ENCODE measurements at regions not wholly inside any gene's neighbourhood (a gene's known extent, or its start where the extent isn't known, plus 50 kb on each side); places are given as distances from the start of the nearest gene placed in this dataset.

DNA sequence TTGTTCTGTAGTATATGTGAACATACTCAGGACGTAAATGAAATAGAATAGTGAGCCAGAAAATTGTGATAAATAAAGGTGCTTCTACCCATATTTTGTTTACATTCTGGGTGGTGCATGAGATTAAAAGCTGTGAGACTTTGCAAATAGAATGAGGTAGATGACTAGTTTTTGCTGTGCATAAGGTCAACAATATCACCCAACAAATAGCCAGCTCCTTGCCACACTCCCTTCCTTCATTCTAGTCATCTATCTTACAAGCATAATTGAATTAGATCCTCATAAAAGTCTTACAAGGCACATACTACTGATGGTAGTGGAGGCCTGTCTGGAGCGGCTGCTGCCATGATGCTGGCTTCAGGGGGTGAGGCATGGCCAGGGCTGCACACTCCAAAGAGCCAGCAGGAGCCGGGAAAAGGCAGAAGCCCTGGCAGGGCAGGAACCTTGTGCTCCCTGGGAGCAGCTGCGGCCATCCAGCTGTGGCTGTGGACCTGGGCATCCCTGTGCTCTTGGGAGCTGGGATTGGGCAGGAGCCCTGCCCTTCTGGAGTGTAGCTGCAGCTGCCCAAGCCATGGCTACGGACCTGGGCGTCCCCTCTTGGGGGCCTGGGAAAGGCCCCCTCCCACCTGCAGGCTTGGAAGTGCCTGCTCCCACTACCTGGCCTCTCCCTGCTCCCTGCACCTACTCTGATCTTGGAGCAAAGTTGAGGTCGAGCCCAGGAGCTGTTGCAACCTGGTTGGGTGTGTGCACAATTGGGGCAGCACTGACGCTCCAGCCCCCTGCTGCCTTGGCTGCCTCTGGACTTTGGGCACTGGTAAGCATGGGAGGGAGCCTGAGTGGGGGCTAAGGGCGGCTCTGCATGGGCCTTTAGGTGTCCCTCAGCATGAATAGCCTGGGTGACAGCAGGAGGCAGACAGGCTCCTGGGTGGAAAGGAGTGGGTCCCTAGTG is 112.8 kb downstream of the DACT1 start:
- peaks cover 64 to 67% of the 10 kb centered on the region in 2 donors for H3K4me1 ChIP-seq (ENCODE audit: control insufficient read depth in 1 of 2, insufficient read depth in 2 of 2, low read length in 2 of 2)
- no peak overlapping the region for H3K4me3 Mint-ChIP-seq

DNA sequence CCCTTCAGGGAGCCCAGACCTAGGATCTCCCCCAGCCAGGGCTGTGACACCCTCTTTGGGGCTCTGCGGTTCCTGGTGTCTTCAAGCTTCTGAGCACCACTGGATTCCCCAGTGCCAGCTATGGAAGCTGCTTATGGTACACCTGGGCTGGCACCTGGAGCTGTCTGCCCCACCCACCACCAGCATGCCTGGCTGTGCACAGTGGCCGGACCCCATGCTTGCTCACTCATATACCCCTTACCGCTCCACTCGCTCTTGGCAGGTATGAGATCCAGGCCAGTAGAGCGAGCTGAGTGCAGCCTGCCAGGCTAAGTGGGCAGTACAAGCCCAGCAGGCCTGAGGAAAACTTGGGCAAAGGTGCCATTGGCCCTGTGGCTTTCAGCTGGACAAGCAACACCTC is 114.0 kb downstream of the DACT1 start:
- H3K27ac ChIP-seq (ENCODE audit: low read depth in 1 of 2, low read length in 2 of 2), result no peak overlapping the region
- H3K4me3 ChIP-seq (replicated peaks in 1 of 3; ENCODE audit: low read depth in 2 of 3, low read length in 3 of 3), result no peak overlapping the region
- Mint-ChIP-seq H3K4me3 (no peak overlapping the region), H3K27me3 (ENCODE audit: low read depth in 3 of 3) (no peaks in the 10 kb centered on the region), H3K27ac (peak overlapping the region in 1 of 7 donors; percentile 38), H3K4me1 (peaks cover 51% of the 10 kb centered on the region), H3K36me3 (peaks cover 0 to 4% of the 10 kb centered on the region in 2 donors), H3K9me3 (peaks cover 0 to 3% (median 0%) of the 10 kb centered on the region in 7 donors)
- peaks cover 0 to 2% of the 10 kb centered on the region in 2 donors for H3K9me3 ChIP-seq (replicated peaks in 1 of 2; ENCODE audit: control insufficient read depth in 1 of 2, insufficient read depth in 1 of 2, low read length in 2 of 2)
- H3K36me3 ChIP-seq (replicated peaks in 1 of 2; ENCODE audit: control insufficient read depth in 1 of 2, insufficient read depth in 2 of 2, low read length in 2 of 2), result no peaks in the 10 kb centered on the region
- no peaks in the 10 kb centered on the region for H3K27me3 ChIP-seq (ENCODE audit: control insufficient read depth in 2 of 2, insufficient read depth in 2 of 2, low read length in 2 of 2)
- 96% methylated on average over 5 of the region's 5 CpGs for WGBS (ENCODE audit: insufficient coverage)
- peaks cover 53 to 55% of the 10 kb centered on the region in 2 donors for H3K4me1 ChIP-seq (ENCODE audit: control insufficient read depth in 1 of 2, insufficient read depth in 2 of 2, low read length in 2 of 2)
- intact Hi-C loops (cut with micrococcal nuclease), result no loop called here
- H3K4me2 ChIP-seq (replicated peaks; ENCODE audit: extremely low read depth, low read length, poor library complexity, severe bottlenecking), result no peak overlapping the region
- no peak for DNase-seq
- no peak overlapping the region for H3K9ac ChIP-seq (ENCODE audit: insufficient read depth, low read length, poor library complexity, severe bottlenecking)
- H4K20me1 ChIP-seq (ENCODE audit: insufficient read depth, low read length), result no peaks in the 10 kb centered on the region
- no peak overlapping the region for H2AFZ ChIP-seq (ENCODE audit: insufficient read depth, low read depth, low read length, poor library complexity, severe bottlenecking)
- no peak for TF ChIP-seq CTCF (IDR thresholded peaks at IDR 0.05)
- H3K79me2 ChIP-seq (ENCODE audit: insufficient read depth, low read length), result no peaks in the 10 kb centered on the region

More for the DNA sequence above, 112.8 kb downstream of the DACT1 start:
- H3K4me2 ChIP-seq (replicated peaks; ENCODE audit: extremely low read depth, low read length, poor library complexity, severe bottlenecking), result no peak overlapping the region
- no peak overlapping the region for H3K9ac ChIP-seq (ENCODE audit: insufficient read depth, low read length, poor library complexity, severe bottlenecking)
- no peak overlapping the region for H3K27ac ChIP-seq (ENCODE audit: low read depth in 1 of 2, low read length in 2 of 2)
- H3K4me1 Mint-ChIP-seq, result peaks cover 62% of the 10 kb centered on the region
- no peaks in the 10 kb centered on the region for H3K36me3 ChIP-seq (replicated peaks in 1 of 2; ENCODE audit: control insufficient read depth in 1 of 2, insufficient read depth in 2 of 2, low read length in 2 of 2)
- no peak for DNase-seq
- peaks cover 0 to 4% of the 10 kb centered on the region in 2 donors for H3K36me3 Mint-ChIP-seq
- H4K20me1 ChIP-seq (ENCODE audit: insufficient read depth, low read length), result no peaks in the 10 kb centered on the region
- TF ChIP-seq CTCF (IDR thresholded peaks at IDR 0.05), result no peak
- no peaks in the 10 kb centered on the region for H3K79me2 ChIP-seq (ENCODE audit: insufficient read depth, low read length)
- H3K27me3 Mint-ChIP-seq (ENCODE audit: low read depth in 3 of 3), result no peaks in the 10 kb centered on the region
- H3K27ac Mint-ChIP-seq, result peak overlapping the region in 3 of 7 donors; percentile 18 to 92 (median 88)
- H3K27me3 ChIP-seq (ENCODE audit: control insufficient read depth in 2 of 2, insufficient read depth in 2 of 2, low read length in 2 of 2), result no peaks in the 10 kb centered on the region
- intact Hi-C loops (cut with micrococcal nuclease), result no loop called here
- H3K9me3 Mint-ChIP-seq, result peaks cover 0 to 3% (median 0%) of the 10 kb centered on the region in 7 donors
- H3K9me3 ChIP-seq (replicated peaks in 1 of 2; ENCODE audit: control insufficient read depth in 1 of 2, insufficient read depth in 1 of 2, low read length in 2 of 2), result peaks cover 0 to 2% of the 10 kb centered on the region in 2 donors
- WGBS (ENCODE audit: insufficient coverage), result 93% methylated on average over 7 of the region's 9 CpGs
- H3K4me3 ChIP-seq (replicated peaks in 1 of 3; ENCODE audit: low read depth in 2 of 3, low read length in 3 of 3), result no peak overlapping the region
- no peak overlapping the region for H2AFZ ChIP-seq (ENCODE audit: insufficient read depth, low read depth, low read length, poor library complexity, severe bottlenecking)

Measured in CD14-positive monocyte (primary cell).